Thoracic aorta (tissue), 2 donors: ENCODE measurements at regions not wholly inside any gene's neighbourhood (a gene's known extent, or its start where the extent isn't known, plus 50 kb on each side); places are given as distances from the start of the nearest gene placed in this dataset.

Source experiments
- ATAC-seq: fragments of 150-250 bp; one replicate; pipeline ENCODE4 v1.8.0; 2017; ENCODE audit warnings: low read depth; ENCODE audit not compliant: insufficient number of reproducible peaks, low FRiP score
- DNase-seq: peaks from one replicate; pipeline ENCODE4 v3.0.0-alpha.2; 2020; ENCODE audit warnings: low spot score
- H3K27ac ChIP-seq, 2 donors: fragments of 200-600 bp; sonication (generic); 1 replicate in 1 of 2; 2 replicates in 1 of 2; pipeline ENCODE4 v1.5.1; 2016; ENCODE audit warnings: mild to moderate bottlenecking in 2 of 2, moderate library complexity in 2 of 2
- H3K27me3 ChIP-seq: fragments of 200-600 bp; sonication (generic); replicated peaks from 2 replicates; pipeline ENCODE4 v1.6.0; 2016; ENCODE audit warnings: mild to moderate bottlenecking; ENCODE audit not compliant: insufficient read depth
- H3K36me3 ChIP-seq: fragments of 200-600 bp; sonication (generic); one replicate; pipeline ENCODE4 v1.5.1; 2016
- H3K4me1 ChIP-seq, 2 donors: fragments of 200-600 bp; sonication (generic); 1 replicate in 1 of 2; 2 replicates in 1 of 2; pipeline versions ENCODE4 v1.5.1 to v1.6.0; 2016; ENCODE audit warnings: low read depth in 2 of 2, mild to moderate bottlenecking in 1 of 2; ENCODE audit not compliant: control insufficient read depth in 1 of 2
- H3K4me3 ChIP-seq: fragments of 200-600 bp; sonication (generic); 2 replicates; pipeline ENCODE4 v1.5.1; 2016; ENCODE audit warnings: mild to moderate bottlenecking
- H3K9me3 ChIP-seq: fragments of 200-600 bp; sonication (generic); 2 replicates; pipeline ENCODE4 v1.5.1; 2016
- TF ChIP-seq, protein P1 (sequence below): fragments of 200-600 bp; sonication (generic); IDR thresholded peaks from one replicate; pipeline ENCODE4 v1.5.1; 2019; ENCODE audit warnings: antibody characterized with exemption

- Histone ChIP-seq H3K4me3 (no peak overlapping the region), H3K4me1 (no peaks in the 10 kb centered on the region), H3K9me3 (no peaks in the 10 kb centered on the region), H3K36me3 (no peaks in the 10 kb centered on the region), H3K27me3 (no peaks in the 10 kb centered on the region), H3K27ac (no peak overlapping the region)
- no peak for ATAC-seq
- TF ChIP-seq, protein P1, sequence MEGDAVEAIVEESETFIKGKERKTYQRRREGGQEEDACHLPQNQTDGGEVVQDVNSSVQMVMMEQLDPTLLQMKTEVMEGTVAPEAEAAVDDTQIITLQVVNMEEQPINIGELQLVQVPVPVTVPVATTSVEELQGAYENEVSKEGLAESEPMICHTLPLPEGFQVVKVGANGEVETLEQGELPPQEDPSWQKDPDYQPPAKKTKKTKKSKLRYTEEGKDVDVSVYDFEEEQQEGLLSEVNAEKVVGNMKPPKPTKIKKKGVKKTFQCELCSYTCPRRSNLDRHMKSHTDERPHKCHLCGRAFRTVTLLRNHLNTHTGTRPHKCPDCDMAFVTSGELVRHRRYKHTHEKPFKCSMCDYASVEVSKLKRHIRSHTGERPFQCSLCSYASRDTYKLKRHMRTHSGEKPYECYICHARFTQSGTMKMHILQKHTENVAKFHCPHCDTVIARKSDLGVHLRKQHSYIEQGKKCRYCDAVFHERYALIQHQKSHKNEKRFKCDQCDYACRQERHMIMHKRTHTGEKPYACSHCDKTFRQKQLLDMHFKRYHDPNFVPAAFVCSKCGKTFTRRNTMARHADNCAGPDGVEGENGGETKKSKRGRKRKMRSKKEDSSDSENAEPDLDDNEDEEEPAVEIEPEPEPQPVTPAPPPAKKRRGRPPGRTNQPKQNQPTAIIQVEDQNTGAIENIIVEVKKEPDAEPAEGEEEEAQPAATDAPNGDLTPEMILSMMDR, result no peak
- no peak for DNase-seq
Measured at GRCh38 chr1:238111081-238111480, 220.4 kb upstream of the ZP4 start.

- no peaks in the 10 kb centered on the region for H3K9me3 ChIP-seq
- TF ChIP-seq, protein P1, result no peak
- no peak overlapping the region for H3K4me3 ChIP-seq
- no peaks in the 10 kb centered on the region for H3K27me3 ChIP-seq
- DNase-seq (no peak), ATAC-seq (no peak)
- no peaks in the 10 kb centered on the region for H3K4me1 ChIP-seq
- H3K27ac ChIP-seq, result no peak overlapping the region
- H3K36me3 ChIP-seq, result no peaks in the 10 kb centered on the region
Measured at GRCh38 chr1:238108417-238108816, 217.7 kb upstream of the ZP4 start.

DNA sequence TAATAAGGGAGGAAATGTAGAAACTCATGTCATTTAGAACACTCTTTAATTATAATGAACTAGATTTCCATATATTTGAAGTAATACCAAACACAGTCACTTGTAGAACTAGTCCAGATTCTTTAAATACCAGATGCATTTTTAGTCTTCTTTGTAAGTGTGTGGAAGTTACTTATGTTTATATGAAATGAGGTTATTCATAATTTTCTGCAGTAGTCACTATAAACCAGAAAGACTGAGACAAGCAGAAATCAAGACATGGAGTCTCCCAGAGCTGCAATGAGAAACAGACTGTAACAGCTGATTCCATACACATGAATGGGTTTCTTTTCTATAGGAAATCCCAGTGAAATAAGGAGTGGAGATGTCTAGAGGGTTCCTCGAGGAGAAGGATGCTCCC, 216.6 kb upstream of the ZP4 start:
- no peaks in the 10 kb centered on the region for H3K9me3 ChIP-seq
- TF ChIP-seq, protein P1, result no peak
- no peaks in the 10 kb centered on the region for H3K36me3 ChIP-seq
- DNase-seq (no peak), ATAC-seq (no peak)
- H3K27me3 ChIP-seq, result no peaks in the 10 kb centered on the region
- no peak overlapping the region for H3K4me3 ChIP-seq
- H3K4me1 ChIP-seq, result no peaks in the 10 kb centered on the region
- no peak overlapping the region for H3K27ac ChIP-seq

GRCh38 chr1:238104752-238105151, 214.0 kb upstream of the ZP4 start:
- Histone ChIP-seq H3K9me3 (no peaks in the 10 kb centered on the region), H3K4me1 (no peaks in the 10 kb centered on the region), H3K27ac (no peak overlapping the region), H3K27me3 (no peaks in the 10 kb centered on the region), H3K36me3 (no peaks in the 10 kb centered on the region), H3K4me3 (no peak overlapping the region)
- DNase-seq (no peak), ATAC-seq (no peak)
- TF ChIP-seq, protein P1, result no peak

DNA sequence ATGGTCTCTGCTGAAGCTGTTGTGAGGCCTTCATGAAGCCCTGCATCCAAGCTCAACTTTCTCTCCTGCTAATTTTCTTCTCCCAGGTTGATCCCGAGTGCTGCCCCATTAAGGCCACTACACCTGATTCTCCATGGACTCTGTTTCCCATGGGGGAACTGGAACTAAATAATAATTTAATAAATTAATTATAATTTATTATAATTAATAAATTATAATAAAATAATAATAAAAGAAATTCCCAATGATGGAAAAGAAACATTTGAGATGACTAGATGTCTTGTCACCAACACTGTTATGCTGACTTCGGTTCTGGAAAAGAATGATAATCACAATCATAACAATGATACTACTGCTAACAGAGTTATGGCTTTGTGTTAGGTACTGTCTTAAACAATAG, 211.2 kb upstream of the ZP4 start:
- H3K4me1 ChIP-seq, result no peaks in the 10 kb centered on the region
- H3K4me3 ChIP-seq, result no peak overlapping the region
- TF ChIP-seq, protein P1, result no peak
- H3K9me3 ChIP-seq, result no peaks in the 10 kb centered on the region
- H3K27me3 ChIP-seq, result no peaks in the 10 kb centered on the region
- H3K27ac ChIP-seq, result no peak overlapping the region
- no peak for ATAC-seq
- no peaks in the 10 kb centered on the region for H3K36me3 ChIP-seq
- DNase-seq, result no peak
